PFSK-1 (cell line): ENCODE measurements at regions not wholly inside any gene's neighbourhood (a gene's known extent, or its start where the extent isn't known, plus 50 kb on each side); places are given as distances from the start of the nearest gene placed in this dataset.

ENCODE experiments used
- FOXP2 ChIP-seq: optimal IDR thresholded peaks from 2 replicates; pipeline ENCODE3; 2011; ENCODE audit warnings: borderline replicate concordance, control low read depth, inconsistent platforms; ENCODE audit not compliant: insufficient read depth; ENCODE audit errors: extremely low read length, extremely low read depth
- POLR2AphosphoS5 ChIP-seq: IDR thresholded peaks from 2 replicates; pipeline ENCODE4 v1.6.1; 2012; ENCODE audit warnings: low read depth, mild to moderate bottlenecking, control low read depth, low read length, moderate library complexity
- SIN3A ChIP-seq: IDR thresholded peaks from 2 replicates; pipeline ENCODE4 v1.6.1; 2012; ENCODE audit warnings: mild to moderate bottlenecking, low read length, moderate library complexity, borderline replicate concordance; ENCODE audit not compliant: insufficient read depth
- TAF1 ChIP-seq: IDR thresholded peaks from 2 replicates; pipeline ENCODE4 v1.6.1; 2012; ENCODE audit warnings: low read length, control low read depth, borderline replicate concordance; ENCODE audit not compliant: insufficient read depth
- TF ChIP-seq, protein P1 (sequence below), 2 experiments: IDR thresholded peaks; 2 replicates each; pipeline versions ENCODE4 v1.6.1 to v1.8.0; 2011 to 2012; ENCODE audit warnings: low read depth in 2 of 2, low read length in 2 of 2, control low read depth in 1 of 2, inconsistent platforms in 1 of 2, mild to moderate bottlenecking in 1 of 2, moderate library complexity in 1 of 2; ENCODE audit not compliant: insufficient read depth in 1 of 2

DNA sequence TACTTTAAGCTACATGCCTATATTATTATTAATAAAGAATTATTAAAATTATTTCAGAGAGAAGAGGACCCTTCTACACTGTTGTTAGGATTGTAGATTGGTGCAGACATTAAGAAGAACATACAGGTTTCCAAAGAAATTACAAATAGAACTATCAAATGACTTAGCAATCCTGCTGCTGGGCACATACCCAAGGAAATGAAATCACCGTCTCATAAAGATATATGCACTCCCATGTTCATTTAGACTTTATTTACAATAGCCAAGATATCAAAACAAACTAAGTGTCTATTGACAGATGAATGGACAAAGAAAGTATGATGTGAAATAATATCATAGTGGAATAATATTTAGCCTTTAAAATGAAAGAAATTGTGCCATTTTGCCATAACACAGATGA is 687.7 kb upstream of the POU3F2 start:
- TF ChIP-seq POLR2AphosphoS5: no peak
- TF ChIP-seq, protein P1, sequence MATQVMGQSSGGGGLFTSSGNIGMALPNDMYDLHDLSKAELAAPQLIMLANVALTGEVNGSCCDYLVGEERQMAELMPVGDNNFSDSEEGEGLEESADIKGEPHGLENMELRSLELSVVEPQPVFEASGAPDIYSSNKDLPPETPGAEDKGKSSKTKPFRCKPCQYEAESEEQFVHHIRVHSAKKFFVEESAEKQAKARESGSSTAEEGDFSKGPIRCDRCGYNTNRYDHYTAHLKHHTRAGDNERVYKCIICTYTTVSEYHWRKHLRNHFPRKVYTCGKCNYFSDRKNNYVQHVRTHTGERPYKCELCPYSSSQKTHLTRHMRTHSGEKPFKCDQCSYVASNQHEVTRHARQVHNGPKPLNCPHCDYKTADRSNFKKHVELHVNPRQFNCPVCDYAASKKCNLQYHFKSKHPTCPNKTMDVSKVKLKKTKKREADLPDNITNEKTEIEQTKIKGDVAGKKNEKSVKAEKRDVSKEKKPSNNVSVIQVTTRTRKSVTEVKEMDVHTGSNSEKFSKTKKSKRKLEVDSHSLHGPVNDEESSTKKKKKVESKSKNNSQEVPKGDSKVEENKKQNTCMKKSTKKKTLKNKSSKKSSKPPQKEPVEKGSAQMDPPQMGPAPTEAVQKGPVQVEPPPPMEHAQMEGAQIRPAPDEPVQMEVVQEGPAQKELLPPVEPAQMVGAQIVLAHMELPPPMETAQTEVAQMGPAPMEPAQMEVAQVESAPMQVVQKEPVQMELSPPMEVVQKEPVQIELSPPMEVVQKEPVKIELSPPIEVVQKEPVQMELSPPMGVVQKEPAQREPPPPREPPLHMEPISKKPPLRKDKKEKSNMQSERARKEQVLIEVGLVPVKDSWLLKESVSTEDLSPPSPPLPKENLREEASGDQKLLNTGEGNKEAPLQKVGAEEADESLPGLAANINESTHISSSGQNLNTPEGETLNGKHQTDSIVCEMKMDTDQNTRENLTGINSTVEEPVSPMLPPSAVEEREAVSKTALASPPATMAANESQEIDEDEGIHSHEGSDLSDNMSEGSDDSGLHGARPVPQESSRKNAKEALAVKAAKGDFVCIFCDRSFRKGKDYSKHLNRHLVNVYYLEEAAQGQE (IDR thresholded peaks at IDR 0.05; ENCODE audit: insufficient read depth in 1 of 2, low read depth in 2 of 2, low read length in 2 of 2): no peak
- no peak for TF ChIP-seq SIN3A
- no peak for TF ChIP-seq TAF1
- no peak for TF ChIP-seq FOXP2

DNA sequence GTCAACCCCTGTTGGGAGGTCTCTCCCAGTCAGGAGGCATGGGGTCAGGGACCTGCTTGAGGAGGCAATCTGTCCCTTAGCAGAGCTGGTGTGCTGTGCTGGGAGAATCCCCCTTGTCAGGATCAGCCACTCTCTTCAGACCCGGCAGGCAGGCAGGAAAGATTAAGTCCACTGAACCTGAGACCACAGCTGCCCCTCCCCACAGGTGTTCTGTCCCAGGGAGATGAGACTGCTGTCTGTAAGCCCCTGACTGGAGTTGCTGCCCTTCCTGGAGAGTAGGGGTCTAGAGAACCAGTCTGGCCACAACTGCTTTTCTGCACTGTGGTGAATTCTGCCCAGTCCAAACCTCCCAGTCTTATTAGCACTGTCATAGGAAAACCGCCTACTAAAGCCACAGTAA is 677.8 kb upstream of the POU3F2 start:
- TF ChIP-seq SIN3A: no peak

DNA sequence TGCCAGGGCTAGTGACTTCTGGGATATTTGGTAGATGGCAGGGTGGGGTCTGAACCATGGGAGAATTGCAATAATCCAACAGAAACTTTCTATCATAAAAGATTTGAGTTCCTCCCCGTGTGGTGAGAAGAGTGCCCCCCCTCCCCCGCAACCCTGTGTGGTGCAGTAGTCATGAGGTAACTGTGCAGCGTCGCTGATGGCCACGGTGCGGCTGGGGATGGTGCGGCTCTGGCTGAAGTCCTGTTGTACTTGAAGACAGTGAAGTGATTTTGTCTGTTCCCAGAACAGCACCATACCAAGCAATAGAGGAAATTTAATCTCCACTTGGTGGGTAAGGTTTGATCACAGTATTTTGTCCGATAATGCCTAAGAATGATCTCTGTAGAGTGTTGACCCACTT is 654.8 kb upstream of the POU3F2 start:
- TF ChIP-seq, protein P1 (IDR thresholded peaks at IDR 0.05; ENCODE audit: insufficient read depth in 1 of 2, low read depth in 2 of 2, low read length in 2 of 2): no peak
- TF ChIP-seq FOXP2 (no peak), SIN3A (no peak), TAF1 (no peak), POLR2AphosphoS5 (no peak)

DNA sequence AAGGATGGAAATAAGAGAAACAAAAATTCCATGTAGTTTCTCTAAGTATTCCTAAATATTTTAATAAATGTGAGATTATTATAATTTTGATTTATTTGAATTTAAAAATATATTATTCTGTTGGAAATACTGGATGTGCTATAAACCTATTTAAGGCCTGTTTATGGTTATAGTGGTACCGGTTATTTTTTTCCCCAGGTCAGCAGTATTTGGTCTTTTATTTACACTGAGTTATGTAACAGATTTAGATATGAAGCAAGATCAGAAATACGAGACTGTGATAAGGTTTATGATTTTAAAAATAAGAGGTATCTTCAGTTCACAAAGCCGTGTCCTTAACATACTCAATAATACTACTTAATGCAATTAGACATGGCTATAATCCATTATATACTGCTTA is 634.3 kb upstream of the POU3F2 start:
- TF ChIP-seq, protein P1 (IDR thresholded peaks at IDR 0.05; ENCODE audit: insufficient read depth in 1 of 2, low read depth in 2 of 2, low read length in 2 of 2): no peak
- TF ChIP-seq TAF1: no peak
- no peak for TF ChIP-seq FOXP2
- TF ChIP-seq SIN3A: no peak
- TF ChIP-seq POLR2AphosphoS5: no peak

DNA sequence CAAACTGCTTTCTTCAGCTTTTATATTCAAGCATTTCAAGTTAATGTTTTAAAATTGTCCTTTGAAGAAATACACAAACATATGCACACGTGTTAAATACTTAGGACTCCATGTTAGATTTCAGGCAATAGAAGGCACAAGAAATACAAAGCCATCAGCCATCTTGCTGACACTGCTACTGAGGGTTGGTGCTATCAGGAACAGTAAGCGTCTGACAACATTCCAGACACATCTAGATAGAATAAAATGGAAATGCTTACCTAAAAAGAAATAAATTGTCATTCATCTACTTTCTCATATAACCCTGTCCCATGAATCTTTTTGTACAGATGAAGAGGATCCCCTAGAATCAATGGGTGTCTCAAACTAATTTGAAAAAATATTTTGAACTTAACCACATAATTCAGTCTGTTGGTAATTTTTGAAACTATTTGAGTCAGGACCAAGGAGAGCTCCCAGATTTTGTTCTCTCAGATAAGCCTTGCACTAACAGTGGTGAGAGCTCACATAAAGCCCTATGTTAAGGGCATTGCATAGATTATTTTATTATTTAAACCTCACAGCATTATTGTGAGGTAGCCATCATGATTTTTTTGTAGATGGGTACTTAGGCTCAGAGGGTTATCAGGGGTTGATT is 631.1 kb upstream of the POU3F2 start:
- TF ChIP-seq SIN3A: no peak
- TF ChIP-seq, protein P1 (IDR thresholded peaks at IDR 0.05; ENCODE audit: insufficient read depth in 1 of 2, low read depth in 2 of 2, low read length in 2 of 2): peak; percentile 74 to 91
